ENCODE measurements at regions not wholly inside any gene's neighbourhood (a gene's known extent, or its start where the extent isn't known, plus 50 kb on each side); places are given as distances from the start of the nearest gene placed in this dataset.

DNA sequence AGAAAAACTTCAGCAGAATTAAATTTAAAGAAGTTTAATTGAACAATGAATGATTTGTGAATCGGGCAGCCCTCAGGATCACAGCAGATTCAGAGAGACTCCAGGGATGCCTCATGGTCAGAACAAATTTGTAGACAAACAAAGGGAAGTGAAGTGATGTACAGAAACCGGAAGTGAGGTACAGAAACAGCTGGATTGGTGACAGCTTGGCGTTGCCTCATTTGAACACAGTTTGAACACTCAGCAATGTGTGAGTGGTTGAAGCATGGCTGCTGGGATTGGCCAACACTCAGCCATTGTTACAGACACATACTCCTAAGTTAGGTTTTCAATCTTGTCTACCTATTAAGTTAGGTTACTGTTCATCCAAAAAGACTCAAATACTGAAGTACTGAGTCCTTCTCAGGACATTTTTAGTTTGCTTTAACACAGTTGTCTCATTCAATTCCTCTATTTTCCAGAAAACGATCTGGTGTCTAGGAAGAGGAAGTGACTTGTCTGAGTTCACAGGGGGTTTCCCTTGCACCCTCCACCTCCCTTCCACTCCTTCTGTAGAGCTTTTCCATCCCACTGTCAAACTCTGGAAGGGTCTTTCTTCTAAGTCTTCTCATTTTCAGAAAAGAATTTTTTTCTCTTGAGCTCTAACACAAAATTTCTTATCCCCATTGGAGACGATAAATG lies 137.9 kb downstream of the SLC4A3 start:
- no peak for DNase-seq (ENCODE audit: low read depth in 4 of 4, low spot score in 3 of 4)

DNA sequence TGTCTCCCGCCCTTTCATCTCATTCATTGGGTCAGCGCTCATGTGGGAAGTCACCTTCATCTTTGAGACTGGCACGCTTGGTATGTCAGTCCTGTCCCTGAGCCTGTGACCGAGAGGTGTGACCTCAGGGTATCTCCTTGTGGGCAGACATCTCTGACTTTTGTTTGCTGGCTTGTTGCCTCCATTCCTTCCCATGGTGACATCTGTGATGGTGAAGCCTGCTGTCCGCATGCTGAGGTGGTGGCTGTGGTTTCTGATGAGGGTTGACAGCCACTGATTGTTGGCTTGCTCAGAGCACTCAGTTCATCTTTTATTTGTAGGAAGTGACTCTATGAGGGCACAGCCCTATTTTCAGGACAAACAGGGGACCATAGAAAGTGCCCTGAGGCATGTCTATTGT lies 139.2 kb downstream of the SLC4A3 start:
- DNase-seq (ENCODE audit: low read depth in 4 of 4, low spot score in 3 of 4), result no peak

DNA sequence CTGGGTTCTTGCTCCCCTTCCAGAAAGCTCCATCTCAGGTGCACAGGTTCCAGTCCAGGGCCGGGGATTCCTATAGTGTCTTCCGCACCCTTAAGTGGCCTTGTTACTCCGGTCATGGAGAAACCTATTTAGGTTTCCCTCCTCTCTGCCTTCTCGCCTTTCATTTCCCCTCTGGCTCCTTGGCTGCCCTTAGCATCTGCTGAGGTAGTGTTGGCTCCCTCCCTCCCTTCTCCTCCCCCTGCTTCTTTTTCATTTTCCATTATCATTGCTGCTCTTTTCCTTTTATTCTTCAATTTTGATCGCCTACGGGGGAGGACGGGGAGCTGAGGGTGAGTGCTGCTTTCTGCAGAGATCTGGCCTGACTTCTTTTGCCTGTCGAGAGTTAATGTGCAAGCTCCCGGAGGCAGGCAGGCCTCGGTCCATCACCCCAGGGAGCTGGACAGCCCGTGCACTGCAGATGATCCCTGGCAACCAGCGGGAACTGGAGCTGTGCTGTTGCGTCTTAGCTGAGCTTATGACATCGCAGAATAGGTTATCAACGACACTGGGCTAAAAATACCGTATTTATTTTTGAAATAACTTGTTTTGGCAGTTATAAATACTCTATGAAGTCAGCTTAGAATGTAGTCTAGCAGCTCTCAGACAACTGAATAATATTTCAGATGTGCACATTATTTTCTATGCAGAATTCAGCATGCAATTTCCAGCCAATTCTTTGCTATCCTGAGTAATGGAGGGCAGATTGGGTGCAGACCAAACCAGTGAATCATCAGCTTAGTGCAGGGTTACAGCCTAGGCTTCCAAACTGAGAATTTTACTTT lies 141.9 kb downstream of the SLC4A3 start:
- DNase-seq (ENCODE audit: low read depth in 4 of 4, low spot score in 3 of 4), result no peak

DNA sequence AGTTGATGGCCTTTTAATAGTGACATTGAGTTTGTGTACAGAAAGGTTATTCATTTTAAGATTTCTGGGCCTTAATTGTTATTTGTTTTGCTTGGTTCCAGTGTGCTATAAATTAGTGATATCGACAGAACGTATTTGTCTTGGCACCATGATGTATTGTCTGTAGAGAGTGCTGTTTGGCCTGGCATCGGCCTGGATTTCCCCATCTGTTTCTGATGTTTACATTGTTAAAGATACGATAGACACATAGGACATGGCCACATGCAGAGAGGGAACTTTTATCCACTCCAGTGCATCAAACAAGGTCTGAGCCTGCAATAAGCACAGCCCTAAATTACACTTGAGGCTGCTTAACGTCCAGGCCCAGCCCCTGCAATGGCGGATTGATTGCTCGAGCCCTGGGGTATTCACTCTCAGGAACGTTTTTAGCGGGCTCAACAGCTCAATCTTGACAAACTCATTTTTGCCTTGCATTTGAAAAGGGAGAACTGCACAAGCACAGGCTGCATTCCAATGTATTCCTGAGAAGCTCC lies 144.7 kb downstream of the SLC4A3 start:
- DNase-seq (ENCODE audit: low read depth in 4 of 4, low spot score in 3 of 4), result no peak

DNA sequence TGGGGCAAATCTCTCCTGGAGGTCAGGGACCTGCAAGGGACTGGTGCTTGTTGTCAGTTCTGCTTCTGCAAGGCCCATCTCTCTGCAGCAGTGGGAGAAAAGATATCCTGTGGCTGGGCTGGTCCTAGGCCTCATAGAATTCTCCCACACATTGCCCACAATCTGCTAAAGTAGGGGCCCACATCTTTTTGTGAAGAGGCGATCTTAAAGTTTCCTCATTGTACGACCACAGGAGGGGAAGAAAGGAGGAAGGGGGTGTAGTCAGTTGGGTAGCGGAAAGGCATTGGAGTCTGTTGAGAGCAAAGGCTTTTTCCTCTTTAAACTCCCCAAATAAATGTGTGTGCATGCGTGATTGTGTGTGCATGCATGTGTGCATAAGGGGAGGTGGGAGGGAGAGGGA lies 145.3 kb downstream of the SLC4A3 start:
- DNase-seq (ENCODE audit: low read depth in 4 of 4, low spot score in 3 of 4), result no peak

DNA sequence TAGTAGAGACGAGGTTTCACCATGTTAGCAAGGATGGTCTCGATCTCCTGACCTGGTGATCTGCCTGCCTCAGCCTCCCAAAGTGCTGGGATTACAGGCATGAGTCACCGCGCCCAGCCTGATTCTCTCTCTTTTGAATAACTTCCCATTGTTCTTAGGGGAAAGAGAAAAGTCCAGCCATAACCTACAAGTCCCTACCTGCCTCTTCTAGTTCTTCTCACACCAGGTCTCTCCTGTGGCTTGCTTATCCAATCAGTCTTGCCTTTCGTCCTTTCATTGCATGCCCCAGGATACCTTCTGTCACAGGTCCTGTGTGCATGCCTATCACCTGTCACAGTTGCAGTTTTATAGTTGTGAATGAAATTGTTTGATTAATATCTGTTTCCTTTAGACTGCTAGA lies 148.1 kb downstream of the SLC4A3 start:
- no peak for DNase-seq (ENCODE audit: low read depth in 4 of 4, low spot score in 3 of 4)

DNA sequence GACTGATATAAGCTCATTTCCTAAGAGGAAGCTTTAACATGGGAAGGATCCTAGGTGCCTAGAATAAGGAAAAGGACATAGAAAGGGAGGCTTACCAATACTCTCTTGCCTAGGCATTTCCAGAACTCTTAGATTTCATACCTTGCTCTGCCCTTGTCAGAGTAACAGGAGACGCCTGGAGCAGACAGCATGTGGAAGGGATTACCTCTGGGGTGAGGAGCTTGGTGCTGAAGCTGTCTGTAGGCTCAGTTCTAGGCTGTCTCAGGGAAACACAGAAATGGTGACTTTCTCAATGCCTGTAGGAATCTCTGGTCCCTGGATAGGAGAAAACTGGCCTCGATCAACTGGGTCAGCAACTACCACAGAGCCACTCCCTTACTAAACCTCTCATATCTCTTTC lies 150.0 kb downstream of the SLC4A3 start:
- DNase-seq (ENCODE audit: low read depth in 4 of 4, low spot score in 3 of 4), result no peak

DNA sequence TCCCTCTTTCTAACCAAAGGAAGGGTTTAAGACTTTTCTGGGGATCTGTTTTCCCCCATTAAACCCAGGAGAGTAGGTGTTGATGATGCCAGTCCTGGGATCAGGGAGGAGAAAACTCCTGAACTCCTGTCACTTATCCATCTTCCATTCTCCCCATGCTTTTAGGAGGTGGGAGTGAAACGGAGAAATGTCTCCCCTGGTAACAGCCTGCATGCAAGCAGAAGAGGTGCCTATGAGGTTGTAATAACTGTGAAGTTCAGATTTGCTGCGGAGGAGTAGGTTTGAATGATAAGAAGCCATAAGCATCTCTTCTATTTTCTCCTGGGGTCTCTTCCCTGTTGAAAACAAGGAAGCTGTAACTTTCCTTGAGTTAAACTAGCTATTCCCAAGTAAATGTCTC lies 150.8 kb downstream of the SLC4A3 start:
- DNase-seq (ENCODE audit: low read depth in 4 of 4, low spot score in 3 of 4), result no peak

DNA sequence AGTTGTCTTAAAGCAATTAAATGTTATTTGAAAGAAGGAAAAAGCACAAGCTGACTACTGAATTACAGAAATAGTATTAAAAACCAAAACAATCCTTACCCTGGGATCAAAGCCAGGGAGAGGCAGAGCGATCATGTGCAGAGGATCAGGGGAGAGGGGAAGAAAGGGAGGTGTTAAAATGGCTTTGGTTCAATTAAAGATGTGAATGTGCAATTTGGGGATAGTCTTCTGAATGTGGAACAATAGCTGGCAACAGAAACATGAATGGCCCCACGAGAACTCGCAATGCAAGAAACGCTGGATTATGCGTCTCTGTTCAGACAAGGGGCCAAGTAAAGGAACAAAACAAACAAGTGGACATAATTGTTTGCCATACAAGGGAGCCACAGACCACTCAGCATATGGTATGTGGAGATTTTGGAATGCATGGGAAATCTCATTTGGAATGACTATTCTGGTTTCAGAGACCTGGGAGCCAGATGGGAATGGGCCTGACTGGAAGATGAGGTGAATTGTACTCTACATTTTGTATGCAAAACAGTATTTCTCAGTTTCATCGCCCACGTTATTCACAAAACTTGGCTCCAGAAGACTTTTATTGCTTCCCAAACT lies 155.4 kb downstream of the SLC4A3 start:
- DNase-seq (ENCODE audit: low read depth in 4 of 4, low spot score in 3 of 4), result no peak

DNA sequence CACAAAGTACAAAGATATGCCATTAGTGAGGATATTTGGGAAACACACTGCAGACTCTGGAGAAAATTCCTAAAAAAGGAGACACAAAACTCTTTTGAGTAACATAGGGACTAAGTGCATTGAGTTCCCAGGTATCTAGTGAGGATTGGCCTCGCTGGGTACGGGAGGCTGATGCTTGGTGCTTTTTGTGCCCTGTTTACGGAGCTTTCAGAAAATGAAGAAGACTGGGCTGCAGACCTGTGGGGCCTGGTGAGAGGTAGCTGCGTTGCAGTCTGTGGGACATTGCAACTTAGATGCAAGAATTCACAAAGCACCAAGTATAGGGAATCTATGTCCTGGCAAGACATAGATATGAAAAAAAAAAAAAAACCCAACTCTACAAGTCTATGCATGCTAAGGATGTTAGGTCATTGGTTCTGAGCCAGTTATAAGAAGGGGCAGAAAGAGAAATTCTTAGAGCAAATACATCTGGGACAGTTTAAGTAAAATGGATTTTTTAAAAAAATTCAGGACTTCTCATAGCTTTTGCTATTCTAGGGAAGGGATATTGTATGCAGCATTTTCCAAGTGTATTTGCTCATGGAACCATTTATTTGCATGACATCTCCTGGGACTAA lies 156.0 kb downstream of the SLC4A3 start:
- no peak for DNase-seq (ENCODE audit: low read depth in 4 of 4, low spot score in 3 of 4)

DNA sequence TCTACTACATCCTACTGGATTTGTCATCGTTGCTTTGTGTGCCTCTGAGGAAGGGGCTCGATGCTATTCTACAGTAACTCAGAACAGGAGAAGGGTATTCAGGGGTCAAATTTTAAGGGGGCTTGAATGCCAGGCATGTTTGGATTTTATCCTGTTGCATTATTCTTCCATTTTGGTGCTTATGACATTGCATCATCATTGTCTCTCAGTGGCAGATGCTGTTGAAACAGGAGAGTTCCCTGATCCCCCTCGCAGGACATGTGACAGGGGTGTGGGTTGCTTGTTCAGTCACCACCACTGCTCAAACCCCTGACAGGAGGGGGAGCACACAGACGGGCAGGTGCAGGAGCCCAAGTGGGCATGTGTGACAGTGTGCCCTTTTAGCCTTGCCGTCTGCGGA lies 156.7 kb downstream of the SLC4A3 start:
- DNase-seq (ENCODE audit: low read depth in 4 of 4, low spot score in 3 of 4), result no peak

DNA sequence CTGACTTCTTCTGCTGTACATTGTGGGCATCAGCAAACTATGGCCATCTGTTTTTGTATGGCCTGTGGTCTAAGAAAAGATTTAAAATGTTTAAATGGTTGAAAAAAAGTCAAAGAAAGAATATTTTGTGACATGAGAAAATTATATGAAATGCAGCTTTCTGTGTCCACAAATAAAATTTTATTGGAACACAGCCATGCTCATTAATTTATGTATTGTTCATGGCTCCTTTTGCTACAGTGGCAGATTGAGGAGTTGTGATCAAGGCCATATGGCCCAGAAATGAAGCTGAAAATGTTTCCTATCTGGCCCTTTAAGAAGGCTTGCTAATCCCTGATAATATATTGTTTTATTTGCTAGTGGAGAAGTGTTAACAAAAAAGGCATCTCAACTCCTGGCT lies 162.0 kb downstream of the SLC4A3 start:
- DNase-seq (ENCODE audit: low read depth in 4 of 4, low spot score in 3 of 4), result peak in 3 of 4 donors; percentile 35 to 47 (median 40)

DNA sequence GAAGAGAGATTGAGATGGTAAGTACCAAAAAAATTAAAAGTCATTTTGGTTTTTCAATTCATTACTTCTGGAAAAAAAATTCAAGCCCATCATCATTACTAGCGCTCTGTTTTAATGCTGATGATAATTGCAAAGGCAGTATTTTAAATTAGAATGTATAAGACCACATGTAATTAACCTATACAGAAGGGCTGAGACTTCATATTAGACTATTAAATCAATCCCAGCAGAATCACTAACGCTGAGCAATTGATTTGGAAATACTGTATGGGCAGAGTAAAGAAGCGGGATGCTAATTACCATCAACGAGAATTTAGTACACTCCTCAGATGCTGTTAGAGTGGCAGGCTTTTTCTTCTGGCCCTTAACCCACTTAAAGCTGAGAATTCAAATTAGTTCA lies 165.0 kb downstream of the SLC4A3 start:
- DNase-seq (ENCODE audit: low read depth in 4 of 4, low spot score in 3 of 4), result no peak

DNA sequence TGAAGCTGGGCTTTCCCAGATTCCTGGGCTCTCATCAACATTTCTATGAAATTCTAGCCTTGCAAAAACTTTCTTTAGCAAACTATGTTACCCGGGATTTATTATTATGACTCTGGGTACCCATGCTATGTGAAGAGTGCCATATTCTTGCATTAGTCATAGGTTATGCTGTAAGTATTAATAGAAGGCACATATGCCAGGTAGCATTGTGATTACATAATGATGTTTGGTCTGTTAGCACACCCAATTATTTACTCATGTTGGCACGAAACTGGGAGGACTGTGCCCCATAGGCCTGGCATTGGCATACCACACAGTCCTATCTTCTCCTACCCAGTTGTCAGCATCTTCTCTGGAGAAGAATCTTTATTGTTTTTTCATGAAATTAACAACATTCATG lies 171.0 kb downstream of the SLC4A3 start:
- no peak for DNase-seq (ENCODE audit: low read depth in 4 of 4, low spot score in 3 of 4)

DNA sequence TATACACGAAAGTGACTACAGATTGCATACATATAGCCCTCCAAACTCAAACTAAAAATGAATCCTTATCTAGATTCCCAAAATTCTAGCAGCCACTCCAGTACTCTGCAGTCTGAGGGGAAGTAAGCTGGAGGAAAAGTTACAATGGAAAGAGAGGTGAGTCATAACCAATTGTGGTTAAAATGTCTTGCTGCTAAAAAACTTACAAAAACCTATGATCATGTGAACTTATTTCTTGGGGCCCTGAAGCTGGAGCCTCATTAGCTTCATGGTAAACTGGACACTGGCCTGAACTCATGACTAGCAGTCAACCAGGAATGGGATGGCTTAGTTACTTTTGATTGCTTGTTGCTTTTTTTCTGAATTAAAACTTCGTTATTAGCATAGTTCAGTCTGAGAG lies 175.9 kb downstream of the SLC4A3 start:
- DNase-seq (ENCODE audit: low read depth in 4 of 4, low spot score in 3 of 4), result no peak

DNA sequence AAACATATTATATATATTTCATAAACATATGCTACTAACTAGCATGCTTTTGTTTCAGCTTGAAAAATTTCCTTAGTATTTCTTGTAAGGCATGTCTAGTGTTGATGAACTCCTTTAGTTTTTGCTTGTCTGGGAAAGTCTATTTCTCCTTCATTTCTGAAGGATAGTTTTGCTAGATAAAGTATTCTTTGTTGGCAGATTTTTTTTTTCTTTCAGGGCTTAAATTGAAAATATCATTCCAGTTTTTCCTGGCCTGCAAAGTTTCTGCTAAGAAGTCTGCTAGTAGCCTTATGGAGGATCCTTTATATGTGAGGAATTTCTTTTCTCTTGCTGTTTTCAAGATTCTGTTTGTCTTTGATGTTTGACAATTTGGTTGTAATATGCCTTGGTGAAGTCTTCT lies 183.5 kb downstream of the SLC4A3 start:
- no peak for DNase-seq (ENCODE audit: low read depth in 4 of 4, low spot score in 3 of 4)

DNA sequence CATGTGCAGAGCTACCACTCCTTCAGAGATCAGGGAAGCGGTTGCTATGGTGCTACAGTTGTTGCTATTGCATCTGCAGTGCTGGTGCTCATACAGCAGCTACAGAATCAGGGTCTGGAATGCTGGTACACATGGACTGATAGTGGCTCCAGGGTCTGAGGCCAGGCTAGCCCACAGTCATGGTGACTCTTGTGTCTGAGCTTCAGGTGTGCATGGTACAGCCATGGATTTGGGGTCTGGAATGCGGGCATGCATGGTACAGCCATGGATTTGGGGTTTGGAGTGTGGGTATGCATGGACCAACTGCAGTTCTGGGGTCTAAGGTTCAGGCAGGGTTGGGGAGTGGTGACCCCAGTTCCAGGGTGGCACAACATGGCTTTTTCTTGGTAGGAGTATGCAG lies 185.2 kb downstream of the SLC4A3 start:
- DNase-seq (ENCODE audit: low read depth in 4 of 4, low spot score in 3 of 4), result no peak

DNA sequence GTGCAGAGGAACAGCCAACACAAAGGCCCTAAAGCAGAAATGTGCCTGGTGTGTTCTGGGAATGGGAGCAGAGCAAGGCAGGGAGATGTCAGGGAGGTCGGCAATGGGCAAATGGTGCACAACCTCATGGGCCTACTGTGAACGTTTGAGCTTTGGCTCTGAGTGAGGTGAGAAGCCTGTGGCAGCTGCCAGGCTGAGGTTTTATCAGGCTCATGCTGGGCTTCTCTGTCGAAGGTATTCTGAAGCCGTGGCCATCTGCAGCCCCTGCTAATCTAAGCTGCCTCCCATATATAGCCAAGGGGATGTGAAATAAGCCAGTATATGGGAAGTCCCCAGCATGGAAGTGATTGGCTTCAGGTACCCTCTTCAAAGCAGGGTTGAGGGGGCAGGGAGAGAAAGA lies 193.3 kb downstream of the SLC4A3 start:
- DNase-seq (ENCODE audit: low read depth in 4 of 4, low spot score in 3 of 4), result no peak

DNA sequence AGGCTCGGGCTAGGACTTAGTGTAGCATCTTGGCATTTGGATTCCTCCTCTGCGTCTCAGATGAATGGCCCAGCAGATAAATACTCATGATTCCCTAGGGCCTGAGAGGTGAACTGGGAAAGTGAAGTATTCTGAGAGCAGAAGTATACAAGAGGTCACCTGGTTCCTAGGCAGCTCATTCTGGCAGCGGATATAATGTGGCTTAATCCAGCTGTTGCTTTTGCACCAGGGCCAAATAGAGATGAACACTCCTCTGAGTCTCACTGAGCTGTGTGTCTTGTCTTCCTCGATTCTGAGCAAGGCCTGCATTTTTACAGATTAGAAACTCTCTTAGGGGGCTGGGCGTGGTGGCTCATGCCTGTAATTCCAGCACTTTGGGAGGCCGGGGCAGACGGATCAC lies 196.1 kb downstream of the SLC4A3 start:
- DNase-seq (ENCODE audit: low read depth in 4 of 4, low spot score in 3 of 4), result no peak

DNA sequence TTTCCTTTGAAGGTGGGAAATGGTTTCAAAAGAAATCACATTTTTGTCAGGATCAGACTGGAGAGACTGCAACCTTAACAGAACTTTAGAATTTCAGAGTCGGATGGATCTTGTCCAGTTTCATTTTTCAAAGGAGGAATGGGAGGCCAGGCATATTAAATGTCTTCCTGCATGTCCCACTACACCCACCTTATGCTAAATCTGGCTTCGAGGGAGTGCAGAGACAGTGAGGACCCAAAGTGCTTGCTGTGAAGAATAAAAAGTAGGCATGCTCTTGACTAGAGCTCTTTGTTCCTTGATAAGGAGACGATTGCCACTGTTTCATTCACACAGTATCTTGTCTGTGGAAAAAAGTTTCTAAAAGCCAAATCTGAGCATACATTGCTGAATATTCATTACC lies 197.6 kb downstream of the SLC4A3 start:
- DNase-seq (ENCODE audit: low read depth in 4 of 4, low spot score in 3 of 4), result no peak

DNA sequence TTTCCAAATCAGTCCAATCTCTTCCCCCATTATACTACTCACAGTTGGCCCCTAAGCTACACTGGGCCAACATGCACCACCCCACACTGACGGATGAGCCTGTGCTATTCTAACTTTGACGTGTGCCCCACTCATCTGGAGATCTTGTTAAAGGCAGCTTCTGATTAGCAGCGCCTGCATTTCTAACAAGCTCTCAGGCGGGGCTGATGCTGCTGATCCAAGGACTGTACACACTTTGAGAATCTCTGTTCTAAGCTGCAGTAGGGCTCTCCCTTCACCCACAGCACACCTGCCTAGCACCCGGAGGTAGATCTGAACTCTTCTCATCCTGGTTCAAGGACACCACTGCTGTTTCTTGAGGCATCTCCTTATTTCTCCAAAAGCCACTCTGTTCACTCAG lies 200.7 kb downstream of the SLC4A3 start:
- no peak for DNase-seq (ENCODE audit: low read depth in 4 of 4, low spot score in 3 of 4)

All from right renal pelvis (tissue), 4 donors.